HEK293T (cell line): ENCODE measurements at regions not wholly inside any gene's neighbourhood (a gene's known extent, or its start where the extent isn't known, plus 50 kb on each side); places are given as distances from the start of the nearest gene placed in this dataset.

Experiments used
- ARNT ChIP-seq: fragments of 450-650 bp; IDR thresholded peaks from 2 replicates; pipeline ENCODE4 v1.6.1; 2017; ENCODE audit warnings: mild to moderate bottlenecking
- FOXA1 ChIP-seq: fragments of 450-650 bp; IDR thresholded peaks from 2 replicates; pipeline ENCODE4 v1.6.1; 2016; ENCODE audit warnings: mild to moderate bottlenecking
- FOXM1 ChIP-seq: fragments of 450-650 bp; IDR thresholded peaks from 2 replicates; pipeline ENCODE4 v1.6.1; 2017; ENCODE audit warnings: mild to moderate bottlenecking, borderline replicate concordance
- HDGF ChIP-seq: fragments of 450-650 bp; IDR thresholded peaks from 2 replicates; pipeline ENCODE4 v1.6.1; 2017; ENCODE audit warnings: antibody characterized with exemption, borderline replicate concordance
- L3MBTL2 ChIP-seq: fragments of 450-650 bp; conservative IDR thresholded peaks from 2 replicates; pipeline ENCODE4 v1.6.1; 2016; ENCODE audit warnings: mild to moderate bottlenecking
- LEF1 ChIP-seq: fragments of 450-650 bp; IDR thresholded peaks from 2 replicates; pipeline ENCODE4 v1.6.1; 2017; ENCODE audit warnings: mild to moderate bottlenecking, borderline replicate concordance
- NFRKB ChIP-seq: fragments of 450-650 bp; IDR thresholded peaks from 2 replicates; pipeline ENCODE4 v1.6.1; 2016; ENCODE audit warnings: mild to moderate bottlenecking, moderate library complexity

- TF ChIP-seq L3MBTL2 (no peak), HDGF (no peak), LEF1 (no peak), ARNT (no peak), FOXA1 (no peak), NFRKB (no peak), FOXM1 (no peak)
Measured at GRCh38 chr12:90111791-90112580, 403.3 kb upstream of the ATP2B1 start.
